Lower leg skin (tissue), 4 donors: ENCODE measurements at regions not wholly inside any gene's neighbourhood (a gene's known extent, or its start where the extent isn't known, plus 50 kb on each side); places are given as distances from the start of the nearest gene placed in this dataset.

ENCODE experiments used
- DNase-seq, 2 donors: peaks; one replicate each; pipeline ENCODE4 v3.0.0-alpha.2; 2019; ENCODE audit warnings: low spot score in 2 of 2
- H3K4me3 ChIP-seq: fragments of 200-600 bp; sonication (generic); 2 replicates; pipeline ENCODE4 v1.5.1; 2017; ENCODE audit warnings: mild to moderate bottlenecking, low read depth; ENCODE audit not compliant: poor library complexity, severe bottlenecking
- CTCF ChIP-seq, 3 donors: fragments of 450-650 bp; IDR thresholded peaks; one replicate each; pipeline ENCODE4 v1.5.1; 2016; ENCODE audit warnings: antibody characterized with exemption in 3 of 3, mild to moderate bottlenecking in 3 of 3, moderate library complexity in 2 of 3
- POLR2A ChIP-seq, 2 donors: fragments of 450-650 bp; IDR thresholded peaks; one replicate each; pipeline ENCODE4 v1.6.1; 2016 to 2017; ENCODE audit warnings: antibody characterized with exemption in 2 of 2, mild to moderate bottlenecking in 1 of 2, moderate library complexity in 1 of 2
- WGBS, 2 donors: methylation state at CpG; one replicate each; pipeline ENCODE4 v1.1.5; 2018; 5-methylcytosine and 5-hydroxymethylcytosine counted together
- intact Hi-C: fragments of 100-400 bp; cut with DNase I; formaldehyde crosslinking; loops from one replicate; pipeline ENCODE4 v1.15.0; 2023; ENCODE audit warnings: low total_unique reads

GRCh38 chr2:29974086-29974485 lies 52.7 kb upstream of the ALK start:
- TF ChIP-seq POLR2A (IDR thresholded peaks at IDR 0.05) (no peak), CTCF (IDR thresholded peaks at IDR 0.05) (no peak)
- no peak overlapping the region for H3K4me3 ChIP-seq
- 91% methylated on average over 4 of the region's 4 CpGs for WGBS, 2 donors
- no peak for DNase-seq
- intact Hi-C loops = no loop called here

- no peak for DNase-seq
- TF ChIP-seq CTCF (IDR thresholded peaks at IDR 0.05) (no peak), POLR2A (IDR thresholded peaks at IDR 0.05) (no peak)
- H3K4me3 ChIP-seq = no peak overlapping the region
- 46 to 50% methylated on average over 3 of the region's 3 CpGs for WGBS, 2 donors
- intact Hi-C loops = no loop called here
These were observed 55.9 kb upstream of the ALK start for GRCh38 chr2:29977284-29977683.

GRCh38 chr2:29981402-29981801 lies 60.0 kb upstream of the ALK start:
- WGBS, 2 donors = 92% methylated on average over 4 of the region's 4 CpGs
- intact Hi-C loops = no loop called here
- no peak for TF ChIP-seq CTCF (IDR thresholded peaks at IDR 0.05)
- TF ChIP-seq POLR2A (IDR thresholded peaks at IDR 0.05) = no peak
- H3K4me3 ChIP-seq = no peak overlapping the region
- no peak for DNase-seq

- H3K4me3 ChIP-seq = no peak overlapping the region
- no peak for DNase-seq
- TF ChIP-seq CTCF (IDR thresholded peaks at IDR 0.05) = no peak
- no peak for TF ChIP-seq POLR2A (IDR thresholded peaks at IDR 0.05)
- 79 to 84% methylated on average over 4 of the region's 4 CpGs for WGBS, 2 donors
- intact Hi-C loops = no loop called here
These were observed 61.9 kb upstream of the ALK start for GRCh38 chr2:29983308-29983707.

- no peak for DNase-seq
- intact Hi-C loops = no loop called here
- WGBS, 2 donors = 52 to 56% methylated on average over 1 of the region's 1 CpG
- TF ChIP-seq CTCF (IDR thresholded peaks at IDR 0.05) = no peak
- no peak for TF ChIP-seq POLR2A (IDR thresholded peaks at IDR 0.05)
- H3K4me3 ChIP-seq = no peak overlapping the region
These were observed 65.8 kb upstream of the ALK start for GRCh38 chr2:29987146-29987545.

- WGBS, 2 donors = 54% methylated on average over 4 of the region's 4 CpGs
These were observed 68.7 kb upstream of the ALK start for GRCh38 chr2:29990129-29990528.

More at GRCh38 chr2:29990129-29990528, 68.7 kb upstream of the ALK start:
- intact Hi-C loops = no loop called here
- no peak overlapping the region for H3K4me3 ChIP-seq
- TF ChIP-seq CTCF (IDR thresholded peaks at IDR 0.05) (no peak), POLR2A (IDR thresholded peaks at IDR 0.05) (no peak)
- DNase-seq = no peak
